K562 (cell line): ENCODE measurements at regions not wholly inside any gene's neighbourhood (a gene's known extent, or its start where the extent isn't known, plus 50 kb on each side); places are given as distances from the start of the nearest gene placed in this dataset.

Experiments used
- ATAC-seq: fragments of 200-7000 bp; cut with Tn5 transposase; 3 replicates; pipeline ENCODE4 v1.9.1; 2020; ENCODE audit warnings: moderate library complexity
- BruUV-seq: library from RNA; stranded (reverse); fragments of 400-500 nt; replicated peaks from 2 replicates; lab custom pipeline; 2021; lab: Mats Ljungman, UMichigan
- CTCF ChIA-PET: fragments of 300-600 bp; formaldehyde crosslinking; extraction: SDS; loops from one replicate; lab custom pipeline; 2021; ENCODE audit warnings: low intra/inter-chr PET ratio; lab: Yijun Ruan, JAX
- POLR2A ChIA-PET: fragments of 300-600, 350-650 bp; sonication (Branson Sonifier 250); formaldehyde crosslinking; extraction: SDS; loops from one replicate; lab custom pipeline; 2021; ENCODE audit warnings: antibody characterized with exemption, inconsistent platforms; lab: Yijun Ruan, JAX
- DNase-seq, 4 experiments: peaks; one replicate each; pipeline versions ENCODE4 v3.0.0 to v3.0.0-alpha.2; 2011 to 2018; ENCODE audit warnings: low spot score in 3 of 4, mixed read lengths in 3 of 4; ENCODE audit errors: extremely low read depth in 1 of 4
- FAIRE-seq: peaks from 2 replicates; lab custom pipeline; 2011; peaks lifted over from hg19 to GRCh38; lab: Jason Lieb, UNC
- H2AFZ ChIP-seq: 2 replicates; pipeline ENCODE4 v1.6.0; 2011; ENCODE audit warnings: low read depth, low read length, control low read depth, inconsistent platforms
- H3K27ac ChIP-seq: fragments of 200-600 bp; 3 replicates; pipeline ENCODE4 v1.8.0; 2011; ENCODE audit warnings: low read depth, mild to moderate bottlenecking, control low read depth, inconsistent platforms, low read length, moderate library complexity, mixed read lengths; ENCODE audit errors: extremely low read depth
- H3K27me3 ChIP-seq, 2 experiments: fragments of 300-600 bp in 1 of 2; 2 replicates in 1 of 2; 3 replicates in 1 of 2; pipeline versions ENCODE4 v1.6.0 to v1.8.0; 2011; ENCODE audit warnings: inconsistent platforms in 2 of 2, low read length in 2 of 2, mild to moderate bottlenecking in 1 of 2, mixed read lengths in 1 of 2, moderate library complexity in 1 of 2; ENCODE audit not compliant: control insufficient read depth in 2 of 2, insufficient read depth in 2 of 2
- H3K36me3 ChIP-seq: fragments of 300-600 bp; 3 replicates; pipeline ENCODE4 v1.8.0; 2011; ENCODE audit warnings: mild to moderate bottlenecking, low read length, inconsistent platforms; ENCODE audit not compliant: control insufficient read depth, insufficient read depth
- H3K4me1 ChIP-seq, 2 experiments: fragments of 200-600 bp in 1 of 2; replicated peaks in 1 of 2; 2 replicates in 1 of 2; 3 replicates in 1 of 2; pipeline versions ENCODE4 v1.5.1 to v1.8.0; 2011; ENCODE audit warnings: inconsistent platforms in 2 of 2, low read length in 2 of 2, mild to moderate bottlenecking in 1 of 2, mixed read lengths in 1 of 2, moderate library complexity in 1 of 2; ENCODE audit not compliant: control insufficient read depth in 2 of 2, insufficient read depth in 2 of 2
- H3K4me2 ChIP-seq: 2 replicates; pipeline ENCODE4 v1.6.1; 2011; ENCODE audit warnings: low read length, control low read depth, inconsistent platforms, mixed read lengths; ENCODE audit not compliant: insufficient read depth
- H3K4me3 ChIP-seq: fragments of 200-600 bp; sonication (generic), shearing (Covaris generic); 2 replicates; pipeline ENCODE4 v1.5.1; 2016; ENCODE audit warnings: control low read depth, inconsistent platforms
- H3K79me2 ChIP-seq: fragments of 200-600 bp; 3 replicates; pipeline ENCODE4 v1.8.0; 2011; ENCODE audit warnings: low read length, inconsistent platforms; ENCODE audit not compliant: control insufficient read depth, insufficient read depth
- H3K9ac ChIP-seq, 2 experiments: 2 replicates each; pipeline versions ENCODE4 v1.6.0 to v1.6.1; 2011; ENCODE audit warnings: low read depth in 2 of 2, low read length in 2 of 2, control low read depth in 1 of 2, inconsistent platforms in 1 of 2, mild to moderate bottlenecking in 1 of 2, mixed read lengths in 1 of 2; ENCODE audit not compliant: insufficient read depth in 1 of 2
- H3K9me1 ChIP-seq: one replicate; pipeline ENCODE4 v1.6.0; 2011; ENCODE audit warnings: inconsistent platforms, mild to moderate bottlenecking, low read length, moderate library complexity; ENCODE audit not compliant: control insufficient read depth, insufficient read depth
- H3K9me3 ChIP-seq: replicated peaks from 2 replicates; pipeline ENCODE4 v1.5.1; 2011; ENCODE audit warnings: low read depth, low read length, inconsistent platforms; ENCODE audit not compliant: control insufficient read depth, insufficient read depth
- H4K20me1 ChIP-seq: replicated peaks from 2 replicates; pipeline ENCODE4 v1.6.1; 2011; ENCODE audit warnings: low read length, inconsistent platforms, mixed read lengths; ENCODE audit not compliant: control insufficient read depth, insufficient read depth
- CAMTA2 ChIP-seq: fragments of 250-450 bp; sonication (Bioruptor Pico); conservative IDR thresholded peaks from 2 replicates; pipeline ENCODE4 v1.5.1; 2022
- CTBP1 ChIP-seq: fragments of 450-650 bp; IDR thresholded peaks from 2 replicates; pipeline ENCODE4 v1.6.1; 2016; ENCODE audit warnings: borderline replicate concordance
- ETV5 ChIP-seq: sonication (generic); formaldehyde crosslinking; IDR thresholded peaks from 2 replicates; pipeline ENCODE4 v1.4.0; 2020; ENCODE audit warnings: low read depth, mild to moderate bottlenecking, missing genetic modification reagents
- FOXA3 ChIP-seq, 2 experiments: fragments of 450-650 bp in 1 of 2; sonication (generic) in 1 of 2; formaldehyde crosslinking; IDR thresholded peaks in 1 of 2; conservative IDR thresholded peaks in 1 of 2; 2 replicates each; pipeline versions ENCODE4 v1.4.0 to v1.8.0; 2020 to 2022; ENCODE audit warnings: mild to moderate bottlenecking in 2 of 2, missing genetic modification reagents in 1 of 2
- FOXJ3 ChIP-seq: sonication (generic); formaldehyde crosslinking; IDR thresholded peaks from 2 replicates; pipeline ENCODE4 v1.4.0; 2020; ENCODE audit warnings: mild to moderate bottlenecking, missing genetic modification reagents
- MTA2 ChIP-seq: fragments of 450-650 bp; IDR thresholded peaks from 2 replicates; pipeline ENCODE4 v1.6.1; 2016; ENCODE audit warnings: low read depth
- NEUROD1 ChIP-seq: fragments of 150-350 bp; IDR thresholded peaks from 2 replicates; pipeline ENCODE4 v1.6.1; 2014; ENCODE audit warnings: borderline replicate concordance, low read length, low read depth; ENCODE audit not compliant: partially characterized antibody
- PBX2 ChIP-seq, 2 experiments: IDR thresholded peaks in 1 of 2; conservative IDR thresholded peaks in 1 of 2; 2 replicates each; pipeline ENCODE4 v1.6.1; 2016; ENCODE audit warnings: low read depth in 2 of 2, mild to moderate bottlenecking in 1 of 2, missing compliant biosample characterization in 1 of 2, missing genetic modification characterization in 1 of 2, moderate library complexity in 1 of 2
- PRPF4 ChIP-seq: fragments of 200-400 bp; formaldehyde crosslinking; IDR thresholded peaks from one replicate; pipeline ENCODE4 v1.6.1; 2017; ENCODE audit warnings: low read length, low read depth, mild to moderate bottlenecking; ENCODE audit not compliant: insufficient read depth, poor library complexity, severe bottlenecking
- TFE3 ChIP-seq: fragments of 450-650 bp; formaldehyde crosslinking; IDR thresholded peaks from 2 replicates; pipeline ENCODE4 v1.4.0; 2020; ENCODE audit warnings: mild to moderate bottlenecking, mixed read lengths
- ZEB2 ChIP-seq: fragments of 450-650 bp; IDR thresholded peaks from 2 replicates; pipeline ENCODE4 v1.6.1; 2016
- ZFX ChIP-seq: sonication (generic); formaldehyde crosslinking; IDR thresholded peaks from 2 replicates; pipeline ENCODE4 v1.8.0; 2022; ENCODE audit warnings: mild to moderate bottlenecking, missing genetic modification reagents, moderate library complexity
- ZMIZ1 ChIP-seq, 2 experiments: fragments of 150-350 bp in 1 of 2; IDR thresholded peaks; 2 replicates each; pipeline ENCODE4 v1.6.1; 2012 to 2016; ENCODE audit warnings: low read depth in 2 of 2, low read length in 2 of 2, mild to moderate bottlenecking in 1 of 2, moderate library complexity in 1 of 2
- ZNF57 ChIP-seq: fragments of 450-650 bp; formaldehyde crosslinking; IDR thresholded peaks from 2 replicates; pipeline ENCODE4 v1.4.0; 2020; ENCODE audit warnings: mild to moderate bottlenecking, moderate library complexity
- ZNF830 ChIP-seq: fragments of 250-450 bp; sonication (Bioruptor Pico); IDR thresholded peaks from 2 replicates; pipeline ENCODE4 v1.5.0; 2021; ENCODE audit warnings: mild to moderate bottlenecking
- WGBS: fragments of 100-300 bp; shearing (Covaris generic); methylation state at CpG from one replicate; pipeline ENCODE4 v1.1.6; 2016; ENCODE audit warnings: low coverage, mixed read lengths; ENCODE audit not compliant: insufficient coverage; ENCODE audit errors: missing lambda C conversion rate; 5-methylcytosine and 5-hydroxymethylcytosine counted together
- in situ Hi-C: fragments of 300-500 bp; cut with MboI; formaldehyde crosslinking; loops from 4 replicates; pipeline ENCODE4 v1.15.0; 2018; ENCODE audit warnings: inconsistent platforms, mixed read lengths
- intact Hi-C: fragments of 100-400 bp; cut with micrococcal nuclease; formaldehyde crosslinking; loops from 2 replicates; pipeline ENCODE4 v1.14.2; 2022

GRCh38 chr6:21918041-21918440 is 324.5 kb downstream of the SOX4 start:
- FAIRE-seq (no peak), ATAC-seq (peak; percentile 18; the same call in 1 of the 3 replicates), DNase-seq (no peak)
- H3K4me1 ChIP-seq: peaks cover 0 to 6% of the 10 kb centered on the region in 2 experiments; a peak in 2 of 5 replicates
- H3K9me1 ChIP-seq: no peaks in the 10 kb centered on the region
- no peak overlapping the region for H3K9ac ChIP-seq
- BruUV-seq: no TSS peak
- 0 out of 2 replicates have a peak overlapping the region, but pooled peaks have one; percentile 10 for H2AFZ ChIP-seq
- in situ Hi-C loops: no loop called here
- intact Hi-C loops: no loop called here
- CTCF ChIA-PET: no interaction called here
- no peaks in the 10 kb centered on the region for H3K9me3 ChIP-seq
- no peaks in the 10 kb centered on the region for H3K79me2 ChIP-seq
- POLR2A ChIA-PET: interaction anchor here (0.8 kb wide), 1 partner anchor 290 kb away, joined by 3 read pairs; no protein-coding TSS in a partner anchor
- no peaks in the 10 kb centered on the region for H4K20me1 ChIP-seq
- peaks cover 0 to 4% of the 10 kb centered on the region in 2 experiments; a peak in 2 of 5 replicates for H3K27me3 ChIP-seq
- H3K27ac ChIP-seq: no peak overlapping the region
- no peaks in the 10 kb centered on the region; the same call in 2 of the 3 replicates for H3K36me3 ChIP-seq
- 16% methylated on average over 7 of the region's 7 CpGs for WGBS
- no peak overlapping the region for H3K4me3 ChIP-seq
- no peak overlapping the region for H3K4me2 ChIP-seq
- no peak for TF ChIP-seq FOXJ3 (CRISPR knock-in tag)
- TF ChIP-seq CTBP1: no peak
- TF ChIP-seq PRPF4: no peak
- TF ChIP-seq TFE3 (CRISPR knock-in tag): no peak
- TF ChIP-seq PBX2 (CRISPR knock-in tag; IDR thresholded peaks at IDR 0.05; ENCODE audit: low read depth): no peak
- TF ChIP-seq PBX2 (tag; conservative IDR thresholded peaks at IDR 0.05; ENCODE audit: low read depth): no peak
- TF ChIP-seq ZFX (CRISPR knock-in tag): no peak
- no peak for TF ChIP-seq NEUROD1
- TF ChIP-seq MTA2: no peak
- TF ChIP-seq CAMTA2 (CRISPR knock-in tag): no peak
- no peak for TF ChIP-seq ZNF830 (CRISPR knock-in tag)
- TF ChIP-seq ETV5 (CRISPR knock-in tag): no peak
- no peak for TF ChIP-seq ZMIZ1 (IDR thresholded peaks at IDR 0.05; ENCODE audit: low read depth in 2 of 2, low read length in 2 of 2)
- TF ChIP-seq ZNF57 (CRISPR knock-in tag): no peak
- no peak for TF ChIP-seq ZEB2
- TF ChIP-seq FOXA3 (CRISPR knock-in tag; conservative IDR thresholded peaks at IDR 0.05 in 1 of 2, IDR thresholded peaks at IDR 0.05 in 1 of 2): no peak
